HG03521 (cell line): ENCODE measurements at regions not wholly inside any gene's neighbourhood (a gene's known extent, or its start where the extent isn't known, plus 50 kb on each side); places are given as distances from the start of the nearest gene placed in this dataset.
"Not testable (repeated sequence)": the region's sequence is repeated elsewhere in the genome, so short reads cannot be mapped to it uniquely, and the experiment has no call there.

Experiments
- ATAC-seq: cut with Tn5 transposase; IDR thresholded peaks from one replicate; pipeline ENCODE4 v1.9.1; 2021; ENCODE audit warnings: mild to moderate bottlenecking, moderate library complexity; ENCODE audit not compliant: unreplicated experiment

- no peak for ATAC-seq
Observed at GRCh38 chr13:67519356-67519755, 289.2 kb upstream of the PCDH9 start.

DNA sequence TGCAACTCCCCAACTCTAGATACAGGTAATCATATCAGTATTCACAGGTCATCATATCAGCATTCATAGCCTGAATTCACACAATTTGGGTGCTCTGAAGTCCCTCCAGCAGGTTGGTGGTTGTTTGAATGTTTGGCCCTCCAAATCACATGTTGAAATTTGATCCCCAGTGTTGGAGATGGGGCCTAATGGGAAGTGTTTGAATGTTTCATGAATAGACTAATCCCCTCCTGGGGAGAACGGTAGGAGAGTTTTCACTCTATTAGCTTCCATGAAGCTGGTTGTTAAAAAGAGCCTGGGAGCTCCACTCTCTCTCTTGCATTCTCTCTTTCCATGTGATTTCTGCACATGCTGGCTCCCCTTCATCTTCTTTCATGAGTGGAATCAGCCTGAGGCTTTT is 288.6 kb upstream of the PCDH9 start:
- ATAC-seq, result no peak

- peak; percentile 51 for ATAC-seq
Observed at GRCh38 chr13:67515895-67516294, 285.8 kb upstream of the PCDH9 start.

DNA sequence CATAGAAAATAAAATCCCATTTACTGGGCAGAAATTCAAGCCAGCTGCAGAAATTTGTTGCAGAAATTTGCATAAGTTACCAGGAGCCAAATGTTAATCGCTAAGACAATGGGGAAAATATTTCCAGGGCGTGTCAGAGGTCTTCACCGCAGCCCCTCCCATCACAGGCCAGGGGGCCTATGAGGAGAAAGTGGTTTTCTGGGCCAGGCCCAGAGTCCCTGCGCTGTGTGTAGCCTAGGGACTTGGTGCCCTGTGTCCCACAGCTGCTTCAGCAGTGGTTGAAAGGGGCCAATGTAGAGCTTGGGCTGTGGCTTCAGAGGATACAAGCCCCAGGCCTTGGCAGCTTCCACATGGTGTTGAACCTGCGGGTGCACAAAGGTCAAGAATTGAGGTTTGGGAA is 278.9 kb upstream of the PCDH9 start:
- ATAC-seq, result no peak

GRCh38 chr13:67508275-67508674 is 278.1 kb upstream of the PCDH9 start:
- ATAC-seq, result not testable (repeated sequence)

GRCh38 chr13:67506407-67506806 is 276.3 kb upstream of the PCDH9 start:
- ATAC-seq, result no peak

GRCh38 chr13:67505376-67505775 is 275.2 kb upstream of the PCDH9 start:
- ATAC-seq, result no peak

DNA sequence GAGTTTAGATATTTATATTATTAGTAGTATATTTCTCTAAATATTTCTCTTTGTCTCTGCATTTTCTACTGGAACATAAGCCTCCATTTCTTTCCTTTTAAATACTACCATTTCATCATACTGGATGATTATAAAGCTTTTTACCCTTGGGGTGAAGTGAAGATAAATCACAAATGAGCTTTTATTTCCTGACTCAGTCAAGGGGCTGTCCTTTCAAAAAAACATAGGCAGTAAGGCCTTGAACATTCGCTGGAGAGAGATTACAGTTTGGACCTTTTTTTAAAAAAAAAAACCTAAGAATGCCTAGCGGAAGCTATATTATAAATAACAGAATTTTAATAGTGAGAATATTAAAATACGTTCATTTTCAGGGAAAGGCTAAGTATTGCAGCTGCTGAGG is 268.8 kb upstream of the PCDH9 start:
- no peak for ATAC-seq

DNA sequence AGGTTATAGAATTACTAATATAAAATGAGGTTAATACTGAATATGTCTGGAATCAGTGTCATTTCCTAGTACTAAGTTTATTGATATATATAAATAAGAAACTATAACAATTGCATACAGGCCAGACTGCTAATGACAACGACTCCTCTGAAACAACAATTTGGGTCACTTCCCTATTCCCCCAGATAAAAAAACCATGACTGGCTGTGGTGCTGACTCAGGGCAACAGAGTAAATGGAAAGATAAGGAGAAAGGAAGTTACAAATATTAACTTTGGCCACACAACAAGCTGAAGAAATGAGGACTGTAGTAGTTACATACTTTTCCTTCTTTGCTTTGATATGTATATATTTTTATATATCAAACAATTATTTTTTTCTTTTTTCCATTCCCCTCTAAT is 263.7 kb upstream of the PCDH9 start:
- ATAC-seq, result no peak

GRCh38 chr13:67489016-67489415 is 258.9 kb upstream of the PCDH9 start:
- ATAC-seq, result no peak

DNA sequence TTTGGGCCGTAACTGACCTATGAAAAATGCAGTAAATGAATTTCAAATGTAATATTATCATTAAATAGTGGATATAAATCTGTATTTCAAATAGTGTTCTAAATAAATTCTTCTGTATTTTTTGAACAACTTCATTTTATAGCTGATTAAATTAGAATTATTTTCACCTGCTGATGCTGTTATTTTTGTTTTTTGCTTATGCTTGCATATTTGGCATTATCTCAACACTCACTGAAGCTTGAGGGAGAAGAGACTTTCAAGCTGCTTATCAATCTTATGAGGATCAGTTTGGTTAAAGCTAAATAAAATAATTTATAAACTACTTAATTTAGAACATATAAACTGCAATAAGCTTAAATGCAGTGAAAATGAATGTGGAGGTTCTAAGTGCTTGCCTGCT is 251.3 kb upstream of the PCDH9 start:
- no peak for ATAC-seq

DNA sequence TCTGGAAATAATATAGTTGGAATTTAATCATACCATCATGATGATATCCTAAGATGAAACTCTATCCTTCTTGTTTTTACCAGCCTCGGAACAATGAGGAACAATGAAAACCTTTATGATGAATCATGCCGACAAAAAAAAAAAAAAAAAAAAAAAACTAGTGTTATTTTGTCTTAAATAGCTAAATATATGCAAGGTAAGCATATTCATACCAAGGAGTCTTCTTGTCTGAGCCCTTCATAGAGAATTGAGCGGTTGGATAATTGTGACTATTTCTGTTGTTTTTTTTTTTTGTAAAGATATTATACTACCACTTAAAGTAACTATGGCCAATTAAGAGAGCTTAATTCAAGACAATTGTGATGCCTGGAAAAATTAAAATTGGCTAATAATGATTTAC is 244.0 kb upstream of the PCDH9 start:
- no peak for ATAC-seq

GRCh38 chr13:67469623-67470022 is 239.5 kb upstream of the PCDH9 start:
- ATAC-seq, result no peak

DNA sequence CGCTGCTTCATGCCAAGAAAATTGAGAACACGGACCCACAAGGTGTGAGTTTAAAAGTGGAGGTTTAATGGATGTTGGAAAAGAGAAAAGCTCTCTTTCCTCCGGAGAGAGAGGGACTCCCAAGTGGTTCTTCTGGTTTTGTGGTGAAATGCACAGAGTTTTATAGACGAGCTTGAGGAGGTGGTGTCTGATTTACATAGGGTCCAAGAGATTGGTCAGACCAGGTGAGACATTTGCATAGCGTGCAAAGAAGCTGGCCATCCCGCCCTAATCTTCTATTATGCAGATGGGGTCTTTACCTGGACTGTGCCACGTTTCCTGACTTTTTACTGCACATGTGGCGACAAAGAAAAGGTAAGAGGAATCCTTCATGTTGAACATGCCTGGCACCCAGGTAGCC is 236.4 kb upstream of the PCDH9 start:
- no peak for ATAC-seq

- ATAC-seq, result no peak
Observed at GRCh38 chr13:67464154-67464553, 234.0 kb upstream of the PCDH9 start.

DNA sequence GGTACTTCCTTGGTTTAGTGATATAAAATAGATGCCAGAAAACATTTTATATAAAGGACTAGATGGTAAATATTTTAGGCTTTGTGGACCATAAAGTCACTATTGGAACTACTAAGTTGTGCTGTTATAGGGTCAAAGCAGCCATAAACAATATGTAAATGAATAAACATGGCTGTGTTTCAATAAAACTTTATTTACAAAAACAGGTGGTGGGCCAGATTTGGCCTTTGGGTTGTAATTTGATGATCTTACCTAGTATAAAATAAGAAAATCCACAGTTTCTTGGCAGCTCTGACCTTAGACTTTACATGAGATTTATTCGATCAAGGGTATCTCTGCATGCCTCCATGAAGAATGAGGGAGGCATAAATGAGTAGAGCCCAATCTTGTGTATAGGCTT is 232.0 kb upstream of the PCDH9 start:
- no peak for ATAC-seq

GRCh38 chr13:67452526-67452925 is 222.4 kb upstream of the PCDH9 start:
- ATAC-seq, result not testable (repeated sequence)

GRCh38 chr13:67445436-67445835 is 215.3 kb upstream of the PCDH9 start:
- no peak for ATAC-seq

DNA sequence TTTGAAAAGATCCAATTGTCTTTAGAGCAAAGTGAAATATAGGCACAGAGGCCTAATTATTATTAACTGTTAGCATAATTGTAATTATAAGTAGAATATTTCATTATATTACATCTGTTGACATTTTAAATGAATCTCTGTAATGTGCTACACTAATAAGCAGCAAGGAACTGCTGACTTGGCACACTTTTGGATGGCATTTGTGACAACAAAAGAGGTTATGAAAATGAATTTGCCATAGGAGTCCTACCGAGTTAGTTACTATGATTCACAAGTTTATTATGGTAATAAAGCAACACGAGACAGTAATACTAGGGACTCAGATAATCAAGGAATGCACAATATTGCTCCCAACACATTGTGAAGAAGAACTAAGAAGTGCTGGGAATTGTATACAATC is 213.8 kb upstream of the PCDH9 start:
- no peak for ATAC-seq

DNA sequence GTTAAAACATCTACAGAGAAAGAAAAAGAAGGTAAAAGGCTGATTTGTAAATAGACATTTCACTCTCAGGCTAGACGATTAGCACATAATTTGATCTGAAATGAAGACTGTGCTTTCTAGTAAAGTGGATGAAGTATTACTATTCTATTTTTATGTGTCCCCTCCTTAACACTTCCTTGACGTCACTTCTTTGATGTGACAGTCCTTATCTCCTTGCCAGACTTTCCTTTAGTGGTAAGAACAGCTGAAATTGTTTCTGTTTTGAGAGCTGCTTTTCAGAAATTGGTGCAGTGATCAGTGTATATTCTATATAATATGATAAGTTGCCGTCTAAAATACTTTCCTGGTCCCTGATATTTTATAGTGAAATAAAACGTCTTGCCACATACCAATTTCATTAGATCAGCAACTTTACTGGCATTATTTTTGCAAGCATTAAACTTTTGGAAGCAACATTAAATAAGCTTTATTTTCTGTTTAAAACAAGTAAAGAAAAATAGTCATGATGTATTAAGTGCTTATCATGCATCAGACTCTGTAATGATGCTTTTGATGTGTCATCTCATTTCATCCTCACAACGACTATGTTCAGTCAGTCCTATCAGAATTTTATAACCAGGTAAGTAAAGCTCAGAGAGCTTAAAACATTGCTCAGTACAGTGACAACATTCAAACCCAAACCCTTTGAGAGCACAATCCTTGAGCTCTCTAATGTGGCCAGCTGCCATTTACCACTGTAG is 210.3 kb upstream of the PCDH9 start:
- ATAC-seq, result no peak

- no peak for ATAC-seq
Observed at GRCh38 chr13:67439365-67439764, 209.2 kb upstream of the PCDH9 start.

DNA sequence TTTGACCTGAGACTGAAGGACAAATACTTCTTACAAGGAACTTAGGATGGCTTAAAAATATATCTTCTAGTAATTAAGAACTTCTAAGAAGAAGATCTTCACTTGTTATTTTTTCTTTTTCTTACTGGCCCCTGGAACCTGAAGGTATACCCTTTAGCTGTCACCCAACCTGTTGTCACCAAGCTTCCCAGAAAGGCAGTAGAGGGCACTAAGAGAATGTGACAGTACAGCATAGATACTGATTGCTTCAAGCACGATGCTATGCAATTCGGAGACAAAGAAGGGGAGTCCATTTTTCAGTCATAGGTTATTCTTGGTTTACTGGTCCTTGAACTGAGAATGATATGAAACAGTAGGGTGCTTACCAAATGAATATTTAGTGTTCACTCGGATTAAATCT is 208.3 kb upstream of the PCDH9 start:
- no peak for ATAC-seq

- ATAC-seq, result no peak
Observed at GRCh38 chr13:67437244-67437643, 207.1 kb upstream of the PCDH9 start.
